Upper lobe of left lung (tissue), 6 donors: ENCODE measurements at regions not wholly inside any gene's neighbourhood (a gene's known extent, or its start where the extent isn't known, plus 50 kb on each side); places are given as distances from the start of the nearest gene placed in this dataset.

Source experiments
- ATAC-seq, 2 donors: fragments of 200-7000 bp; cut with Tn5 transposase; one replicate each; pipeline ENCODE4 v1.9.1; 2022; ENCODE audit warnings: mild to moderate bottlenecking in 2 of 2, moderate library complexity in 2 of 2; ENCODE audit not compliant: low FRiP score in 2 of 2
- DNase-seq, 2 donors: peaks; one replicate each; pipeline ENCODE4 v3.0.0-alpha.2; 2019 to 2020
- H3K27ac ChIP-seq, 4 donors: fragments of 200-600 bp; sonication (generic); one replicate each; pipeline ENCODE4 v1.5.1; 2016 to 2019
- H3K27me3 ChIP-seq, 4 donors: fragments of 200-600 bp; sonication (generic); one replicate each; pipeline ENCODE4 v1.5.1; 2017 to 2019
- H3K36me3 ChIP-seq, 4 donors: fragments of 200-600 bp; sonication (generic); one replicate each; pipeline ENCODE4 v1.5.1; 2016 to 2019
- H3K4me1 ChIP-seq, 4 donors: fragments of 200-600 bp; sonication (generic); one replicate each; pipeline ENCODE4 v1.5.1; 2018 to 2019
- H3K4me3 ChIP-seq, 4 donors: fragments of 200-600 bp; sonication (generic); one replicate each; pipeline ENCODE4 v1.5.1; 2017 to 2019; ENCODE audit warnings: mild to moderate bottlenecking in 2 of 4, moderate library complexity in 1 of 4
- H3K9me3 ChIP-seq, 4 donors: fragments of 200-600 bp; sonication (generic); one replicate each; pipeline ENCODE4 v1.5.1; 2018 to 2019
- EP300 ChIP-seq, 4 donors: sonication (generic); formaldehyde crosslinking; IDR thresholded peaks; one replicate each; pipeline ENCODE4 v1.5.1; 2017; ENCODE audit warnings: antibody characterized with exemption in 4 of 4, control low read depth in 2 of 4
- POLR2A ChIP-seq, 4 donors: fragments of 450-650 bp; IDR thresholded peaks; one replicate each; pipeline ENCODE4 v1.5.1; 2016 to 2017; ENCODE audit warnings: antibody characterized with exemption in 4 of 4, mild to moderate bottlenecking in 2 of 4
- POLR2AphosphoS5 ChIP-seq, 2 donors: sonication (generic); formaldehyde crosslinking; IDR thresholded peaks; one replicate each; pipeline ENCODE4 v1.5.1; 2017; ENCODE audit warnings: antibody characterized with exemption in 2 of 2
- WGBS, 2 donors: methylation state at CpG; one replicate each; pipeline ENCODE4 v1.1.5; 2017 to 2018; 5-methylcytosine and 5-hydroxymethylcytosine counted together
- TF ChIP-seq, protein P1 (sequence below), 6 experiments: fragments of 450-650 bp in 4 of 6; fragments of 200-600 bp in 2 of 6; sonication (generic) in 2 of 6; IDR thresholded peaks; one replicate each; pipeline ENCODE4 v1.5.1; 2016 to 2019; ENCODE audit warnings: antibody characterized with exemption in 6 of 6
- donor health status: DM: no; HTN: no; CAD: no; lungs with moderate emphysema.
- donor health status: DM: no; HTN: yes; CAD: no; lungs with severe emphysema.

DNA sequence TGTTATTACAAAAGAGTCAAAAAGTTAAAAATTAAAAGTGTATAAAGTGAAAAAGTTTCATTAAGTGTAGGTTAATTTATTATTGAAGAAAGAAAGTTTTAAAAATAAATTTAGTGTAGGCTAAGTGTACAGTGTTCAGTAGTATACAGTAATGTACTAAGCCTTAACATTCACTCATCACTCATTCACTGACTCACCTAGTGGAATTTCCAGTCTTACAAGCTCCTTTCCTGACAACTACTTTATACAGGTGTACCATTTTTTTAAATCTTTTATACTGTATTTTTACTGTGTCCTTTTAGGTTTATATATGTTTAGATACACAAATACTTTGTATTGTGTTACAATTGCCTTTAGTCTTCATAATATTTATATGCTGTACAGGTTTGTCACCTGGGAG lies 530.2 kb upstream of the FAM174A start:
- ATAC-seq: no peak
- Histone ChIP-seq H3K4me1 (no peaks in the 10 kb centered on the region), H3K9me3 (no peaks in the 10 kb centered on the region), H3K27ac (no peak overlapping the region), H3K27me3 (no peaks in the 10 kb centered on the region), H3K36me3 (no peaks in the 10 kb centered on the region), H3K4me3 (no peak overlapping the region)
- no peak for DNase-seq
- TF ChIP-seq POLR2A (IDR thresholded peaks at IDR 0.05): no peak
- TF ChIP-seq POLR2AphosphoS5 (IDR thresholded peaks at IDR 0.05): no peak
- TF ChIP-seq EP300 (IDR thresholded peaks at IDR 0.05): no peak
- TF ChIP-seq, protein P1, sequence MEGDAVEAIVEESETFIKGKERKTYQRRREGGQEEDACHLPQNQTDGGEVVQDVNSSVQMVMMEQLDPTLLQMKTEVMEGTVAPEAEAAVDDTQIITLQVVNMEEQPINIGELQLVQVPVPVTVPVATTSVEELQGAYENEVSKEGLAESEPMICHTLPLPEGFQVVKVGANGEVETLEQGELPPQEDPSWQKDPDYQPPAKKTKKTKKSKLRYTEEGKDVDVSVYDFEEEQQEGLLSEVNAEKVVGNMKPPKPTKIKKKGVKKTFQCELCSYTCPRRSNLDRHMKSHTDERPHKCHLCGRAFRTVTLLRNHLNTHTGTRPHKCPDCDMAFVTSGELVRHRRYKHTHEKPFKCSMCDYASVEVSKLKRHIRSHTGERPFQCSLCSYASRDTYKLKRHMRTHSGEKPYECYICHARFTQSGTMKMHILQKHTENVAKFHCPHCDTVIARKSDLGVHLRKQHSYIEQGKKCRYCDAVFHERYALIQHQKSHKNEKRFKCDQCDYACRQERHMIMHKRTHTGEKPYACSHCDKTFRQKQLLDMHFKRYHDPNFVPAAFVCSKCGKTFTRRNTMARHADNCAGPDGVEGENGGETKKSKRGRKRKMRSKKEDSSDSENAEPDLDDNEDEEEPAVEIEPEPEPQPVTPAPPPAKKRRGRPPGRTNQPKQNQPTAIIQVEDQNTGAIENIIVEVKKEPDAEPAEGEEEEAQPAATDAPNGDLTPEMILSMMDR (IDR thresholded peaks at IDR 0.05): no peak

DNA sequence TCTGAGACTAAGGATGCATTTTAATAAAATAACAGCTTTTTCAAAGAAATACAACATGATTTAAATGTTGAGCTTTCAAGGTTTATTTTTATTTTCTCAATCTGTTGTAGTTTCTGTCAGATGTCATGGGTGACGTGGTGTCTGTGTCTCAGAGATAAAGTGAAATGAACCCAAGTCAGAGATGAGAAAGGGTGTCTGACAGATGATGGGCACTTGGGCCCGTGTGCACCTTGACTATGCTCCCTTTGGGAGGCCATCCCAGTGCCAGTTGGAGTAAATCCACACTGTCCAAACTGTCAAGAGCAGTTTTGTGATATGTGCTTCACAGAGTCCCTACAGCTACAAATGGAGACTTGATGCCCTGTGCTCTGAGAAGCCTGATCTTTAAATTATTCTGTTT lies 536.9 kb upstream of the FAM174A start:
- TF ChIP-seq POLR2AphosphoS5 (IDR thresholded peaks at IDR 0.05) (no peak), POLR2A (IDR thresholded peaks at IDR 0.05) (no peak), EP300 (IDR thresholded peaks at IDR 0.05) (no peak)
- TF ChIP-seq, protein P1 (IDR thresholded peaks at IDR 0.05): no peak
- Histone ChIP-seq H3K4me3 (no peak overlapping the region), H3K9me3 (no peaks in the 10 kb centered on the region), H3K4me1 (no peaks in the 10 kb centered on the region), H3K27ac (no peak overlapping the region), H3K27me3 (no peaks in the 10 kb centered on the region), H3K36me3 (no peaks in the 10 kb centered on the region)
- ATAC-seq: no peak
- no peak for DNase-seq
- 48 to 51% methylated on average over 2 of the region's 2 CpGs for WGBS, 2 donors

DNA sequence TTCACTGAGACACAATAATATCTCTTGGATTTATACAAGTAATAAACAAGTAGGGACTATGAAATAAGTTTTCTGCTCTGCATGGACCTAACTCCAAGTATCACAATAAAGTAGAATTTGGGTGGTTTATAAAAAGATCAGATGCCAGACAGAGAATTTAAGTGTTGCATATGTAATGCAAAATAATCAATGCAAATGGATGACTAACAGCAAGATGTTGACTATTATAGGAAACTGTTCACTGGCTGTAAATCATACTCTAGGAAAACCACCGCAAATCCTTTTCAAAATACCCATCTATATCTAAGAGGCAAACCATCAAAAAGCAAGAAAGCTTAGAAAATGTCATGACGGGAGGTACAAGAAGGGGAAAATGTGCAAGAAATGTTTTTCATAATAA lies 539.8 kb upstream of the FAM174A start:
- ATAC-seq: no peak

DNA sequence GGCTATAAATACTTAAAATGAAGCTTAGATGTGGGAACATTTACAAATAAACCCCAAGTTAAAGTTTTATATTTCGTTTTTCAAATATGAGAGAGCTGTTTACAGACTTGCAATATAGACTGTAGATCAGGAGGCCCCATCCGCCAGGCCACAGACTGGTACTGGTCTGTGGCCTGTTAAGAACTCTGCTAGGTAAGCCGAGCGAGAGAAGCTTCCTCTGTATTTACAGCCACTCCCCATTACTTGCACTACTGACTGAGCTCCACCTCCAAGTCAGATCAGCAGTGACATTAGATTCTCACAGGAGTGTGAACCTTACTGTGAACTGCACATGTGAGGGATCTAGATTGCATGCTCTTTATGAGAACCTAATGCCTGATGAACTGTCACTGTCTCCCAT lies 561.4 kb upstream of the FAM174A start:
- no peaks in the 10 kb centered on the region for H3K27me3 ChIP-seq
- no peaks in the 10 kb centered on the region for H3K9me3 ChIP-seq
- TF ChIP-seq EP300 (IDR thresholded peaks at IDR 0.05): no peak
- no peak for TF ChIP-seq POLR2AphosphoS5 (IDR thresholded peaks at IDR 0.05)
- TF ChIP-seq, protein P1 (IDR thresholded peaks at IDR 0.05): no peak
- no peak for TF ChIP-seq POLR2A (IDR thresholded peaks at IDR 0.05)
- ATAC-seq: no peak
- no peak for DNase-seq
- H3K36me3 ChIP-seq: no peaks in the 10 kb centered on the region
- no peaks in the 10 kb centered on the region for H3K4me1 ChIP-seq
- H3K4me3 ChIP-seq: no peak overlapping the region
- no peak overlapping the region for H3K27ac ChIP-seq
- WGBS, 2 donors: 76 to 81% methylated on average over 4 of the region's 4 CpGs

More for the DNA sequence above, 539.8 kb upstream of the FAM174A start:
- Histone ChIP-seq H3K36me3 (no peaks in the 10 kb centered on the region), H3K9me3 (no peaks in the 10 kb centered on the region), H3K4me3 (no peak overlapping the region), H3K4me1 (no peaks in the 10 kb centered on the region), H3K27ac (no peak overlapping the region), H3K27me3 (no peaks in the 10 kb centered on the region)
- DNase-seq: no peak
- 92 to 94% methylated on average over 2 of the region's 2 CpGs for WGBS, 2 donors
- TF ChIP-seq, protein P1 (IDR thresholded peaks at IDR 0.05): no peak
- TF ChIP-seq POLR2A (IDR thresholded peaks at IDR 0.05) (no peak), EP300 (IDR thresholded peaks at IDR 0.05) (no peak), POLR2AphosphoS5 (IDR thresholded peaks at IDR 0.05) (no peak)

DNA sequence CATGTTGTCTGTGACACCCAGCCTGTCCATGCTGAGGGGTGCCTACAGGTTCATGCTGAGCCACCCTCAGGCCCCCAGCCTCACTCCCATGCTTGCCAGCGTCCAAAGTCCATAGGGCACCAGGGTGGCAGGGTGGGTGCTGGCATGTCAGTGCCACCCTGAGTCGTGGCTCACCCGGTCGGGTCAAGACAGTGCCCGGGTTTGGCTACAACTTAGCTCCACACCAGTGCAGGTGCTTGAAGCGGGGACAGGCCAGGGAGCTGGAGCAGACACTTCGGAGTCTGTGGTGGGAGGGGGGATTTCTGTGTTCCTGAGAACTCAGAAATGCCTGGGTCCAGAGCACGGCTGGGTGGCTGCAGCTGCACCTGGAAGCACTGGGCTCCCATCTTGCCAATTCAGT lies 579.2 kb upstream of the FAM174A start:
- ATAC-seq (peak in 1 of 2 donors; percentile 40), DNase-seq (peak in 1 of 2 donors; percentile 41)
- H3K27ac ChIP-seq: no peak overlapping the region
- H3K27me3 ChIP-seq: no peaks in the 10 kb centered on the region
- WGBS, 2 donors: 87 to 95% methylated on average over 7 of the region's 8 CpGs
- TF ChIP-seq POLR2A (IDR thresholded peaks at IDR 0.05) (no peak), EP300 (IDR thresholded peaks at IDR 0.05) (no peak), POLR2AphosphoS5 (IDR thresholded peaks at IDR 0.05) (no peak)
- TF ChIP-seq, protein P1 (IDR thresholded peaks at IDR 0.05): no peak
- H3K9me3 ChIP-seq: no peaks in the 10 kb centered on the region
- H3K4me1 ChIP-seq: no peaks in the 10 kb centered on the region
- no peaks in the 10 kb centered on the region for H3K36me3 ChIP-seq
- no peak overlapping the region for H3K4me3 ChIP-seq
